Adrenal gland (tissue), 9 donors: ENCODE measurements at regions not wholly inside any gene's neighbourhood (a gene's known extent, or its start where the extent isn't known, plus 50 kb on each side); places are given as distances from the start of the nearest gene placed in this dataset.

Experiments
- DNase-seq, 7 donors: peaks; one replicate each; pipeline ENCODE4 v3.0.0-alpha.2; 2019 to 2020
- H3K27ac ChIP-seq, 5 donors: fragments of 200-600 bp; sonication (generic) in 4 of 5; 1 replicate in 3 of 5; 2 replicates in 2 of 5; pipeline versions ENCODE4 v1.5.1 to v1.8.0; 2016 to 2020; ENCODE audit warnings: mild to moderate bottlenecking in 1 of 5
- H3K27me3 ChIP-seq: fragments of 200-600 bp; 2 replicates; pipeline ENCODE4 v1.8.0; 2021
- H3K36me3 ChIP-seq, 2 donors: fragments of 200-600 bp; replicated peaks in 1 of 2; 1 replicate in 1 of 2; 2 replicates in 1 of 2; pipeline versions ENCODE4 v1.5.1 to v1.8.0; 2018 to 2022
- H3K4me1 ChIP-seq, 2 donors: fragments of 200-600 bp; replicated peaks in 1 of 2; 1 replicate in 1 of 2; 2 replicates in 1 of 2; pipeline versions ENCODE4 v1.5.1 to v1.8.0; 2018 to 2021
- H3K4me3 ChIP-seq, 4 donors: fragments of 200-600 bp; sonication (generic) in 3 of 4; one replicate each; pipeline ENCODE4 v1.5.1; 2016 to 2018
- H3K9me3 ChIP-seq, 3 donors: fragments of 200-600 bp; sonication (generic) in 1 of 3; replicated peaks in 1 of 3; 1 replicate in 2 of 3; 2 replicates in 1 of 3; pipeline versions ENCODE4 v1.5.1 to v1.8.0; 2016 to 2021
- CTCF ChIP-seq, 6 experiments: fragments of 450-650 bp in 4 of 6; fragments of 200-600 bp in 2 of 6; sonication (generic) in 1 of 6; IDR thresholded peaks; 1 replicate in 5 of 6; 2 replicates in 1 of 6; pipeline versions ENCODE4 v1.5.1 to v1.8.0; 2016 to 2021; ENCODE audit warnings: antibody characterized with exemption in 6 of 6, mild to moderate bottlenecking in 2 of 6, moderate library complexity in 1 of 6
- POLR2A ChIP-seq, 2 donors: fragments of 450-650 bp; IDR thresholded peaks; one replicate each; pipeline ENCODE4 v1.6.1; 2017; ENCODE audit warnings: antibody characterized with exemption in 2 of 2, mild to moderate bottlenecking in 2 of 2, moderate library complexity in 1 of 2
- WGBS, 4 donors: extraction: QIAGEN DNeasy Blood & Tissue Kit in 2 of 4; methylation state at CpG; one replicate each; pipeline versions ENCODE4 v1.1.5 to v1.1.7; 2013 to 2017; 5-methylcytosine and 5-hydroxymethylcytosine counted together
- intact Hi-C, 2 donors: fragments of 100-400 bp; cut with DNase I; formaldehyde crosslinking; loops; one replicate each; pipeline versions ENCODE4 v1.14.1 to v1.15.0; 2022 to 2023
- donor health status: healthy with polysubstance abuse.
- donor health status: Bipolar disorder and iron deficiency.
- donor health status: DM: yes; HTN: yes; CAD: no.
- donor health status: DM: no; HTN: no; CAD: no.
- donor health status: DM: no; HTN: no; CAD: no.

DNA sequence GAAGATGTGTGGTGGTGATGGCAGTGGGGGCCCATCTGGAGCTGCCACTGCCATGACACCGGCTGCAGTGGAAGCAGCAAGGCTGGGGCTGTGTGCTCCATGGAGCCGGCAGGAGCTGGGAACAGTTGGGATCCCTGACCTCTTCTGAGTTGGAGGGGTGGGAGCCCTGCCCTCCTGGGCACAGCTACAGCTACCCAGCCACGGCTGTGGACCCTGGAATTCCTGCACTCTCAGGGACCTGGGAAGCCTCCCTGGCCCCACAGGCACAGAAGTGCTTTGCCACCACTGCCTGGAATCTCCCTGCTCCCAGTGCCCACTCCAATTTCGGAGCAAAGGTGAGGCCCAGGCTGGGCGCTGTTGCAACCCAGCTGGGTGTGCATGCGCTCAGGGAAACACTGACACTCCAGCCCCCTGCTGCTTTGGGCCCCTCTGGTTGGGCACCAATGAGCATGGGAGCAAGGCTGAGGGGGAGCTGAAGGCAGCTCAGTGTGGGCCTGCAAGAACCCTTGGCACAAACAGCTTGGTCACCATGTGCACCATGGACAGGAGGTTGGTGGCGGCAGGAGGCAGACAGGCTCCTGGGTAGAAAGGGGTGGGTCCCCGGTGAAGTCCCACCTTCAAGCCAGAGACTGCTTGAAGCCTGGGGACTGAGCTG is 817.6 kb downstream of the KCNT2 start:
- Histone ChIP-seq H3K36me3 (no peaks in the 10 kb centered on the region), H3K4me1 (no peaks in the 10 kb centered on the region), H3K27ac (no peak overlapping the region), H3K9me3 (no peaks in the 10 kb centered on the region), H3K27me3 (no peaks in the 10 kb centered on the region), H3K4me3 (no peak overlapping the region)
- intact Hi-C loops = no loop called here
- no peak for DNase-seq
- WGBS, 4 donors = 70 to 90% (median 80%) methylated on average over 1 to 8 of the region's 8 CpGs
- TF ChIP-seq CTCF (IDR thresholded peaks at IDR 0.05) (no peak), POLR2A (IDR thresholded peaks at IDR 0.05) (no peak)

- no peak overlapping the region for H3K4me3 ChIP-seq
- no peaks in the 10 kb centered on the region for H3K4me1 ChIP-seq
- 55 to 65% (median 57%) methylated on average over 2 of the region's 2 CpGs for WGBS, 4 donors
- H3K27ac ChIP-seq = no peak overlapping the region
- no peaks in the 10 kb centered on the region for H3K27me3 ChIP-seq
- no peak for DNase-seq
- TF ChIP-seq POLR2A (IDR thresholded peaks at IDR 0.05) (no peak), CTCF (IDR thresholded peaks at IDR 0.05) (no peak)
- H3K36me3 ChIP-seq = no peaks in the 10 kb centered on the region
- no peaks in the 10 kb centered on the region for H3K9me3 ChIP-seq
- intact Hi-C loops = no loop called here
Measured at GRCh38 chr1:195789321-195789720, 818.9 kb downstream of the KCNT2 start.

GRCh38 chr1:195788721-195789120 is 819.5 kb downstream of the KCNT2 start:
- no peak for DNase-seq
- Histone ChIP-seq H3K4me1 (no peaks in the 10 kb centered on the region), H3K27me3 (no peaks in the 10 kb centered on the region), H3K9me3 (no peaks in the 10 kb centered on the region), H3K4me3 (no peak overlapping the region), H3K36me3 (no peaks in the 10 kb centered on the region), H3K27ac (no peak overlapping the region)
- intact Hi-C loops = no loop called here
- TF ChIP-seq POLR2A (IDR thresholded peaks at IDR 0.05) (no peak), CTCF (IDR thresholded peaks at IDR 0.05) (no peak)
- 77 to 81% (median 79%) methylated on average over 4 of the region's 4 CpGs for WGBS, 4 donors

DNA sequence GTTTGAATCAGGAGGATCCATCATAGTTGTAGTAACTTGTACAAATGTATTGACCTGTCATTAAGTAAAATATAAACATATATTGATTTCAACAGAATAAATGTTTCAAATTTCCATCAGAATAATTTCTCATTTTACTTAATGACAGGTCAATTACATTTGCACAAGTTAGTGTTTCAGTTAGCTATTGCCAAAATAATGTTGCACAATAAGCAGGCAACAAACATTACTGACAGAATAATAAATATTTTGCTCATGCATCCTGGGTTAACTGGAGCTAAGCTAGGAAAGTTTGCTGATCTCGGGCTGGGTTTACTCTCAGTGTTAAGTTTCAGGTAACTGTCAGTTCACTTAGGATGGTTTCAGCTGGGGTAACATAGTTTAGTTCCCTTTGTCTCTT is 822.4 kb downstream of the KCNT2 start:
- H3K36me3 ChIP-seq = no peaks in the 10 kb centered on the region
- H3K9me3 ChIP-seq = no peaks in the 10 kb centered on the region
- no peak for TF ChIP-seq CTCF (IDR thresholded peaks at IDR 0.05)
- TF ChIP-seq POLR2A (IDR thresholded peaks at IDR 0.05) = no peak
- H3K27ac ChIP-seq = no peak overlapping the region
- H3K4me3 ChIP-seq = no peak overlapping the region
- H3K27me3 ChIP-seq = no peaks in the 10 kb centered on the region
- no peak for DNase-seq
- H3K4me1 ChIP-seq = no peaks in the 10 kb centered on the region
- intact Hi-C loops = no loop called here
- 42 to 62% (median 49%) methylated on average over 1 of the region's 1 CpG for WGBS, 4 donors
